ENCODE measurements at regions not wholly inside any gene's neighbourhood (a gene's known extent, or its start where the extent isn't known, plus 50 kb on each side); places are given as distances from the start of the nearest gene placed in this dataset.

- intact Hi-C loops (cut with DNase I; ENCODE audit: low total_unique reads), result no loop called here
- Histone ChIP-seq H3K36me3 (no peaks in the 10 kb centered on the region), H3K9me3 (no peaks in the 10 kb centered on the region), H3K4me1 (no peaks in the 10 kb centered on the region), H3K4me3 (no peak overlapping the region), H3K27me3 (no peaks in the 10 kb centered on the region), H3K27ac (no peak overlapping the region)
- TF ChIP-seq, protein P1, sequence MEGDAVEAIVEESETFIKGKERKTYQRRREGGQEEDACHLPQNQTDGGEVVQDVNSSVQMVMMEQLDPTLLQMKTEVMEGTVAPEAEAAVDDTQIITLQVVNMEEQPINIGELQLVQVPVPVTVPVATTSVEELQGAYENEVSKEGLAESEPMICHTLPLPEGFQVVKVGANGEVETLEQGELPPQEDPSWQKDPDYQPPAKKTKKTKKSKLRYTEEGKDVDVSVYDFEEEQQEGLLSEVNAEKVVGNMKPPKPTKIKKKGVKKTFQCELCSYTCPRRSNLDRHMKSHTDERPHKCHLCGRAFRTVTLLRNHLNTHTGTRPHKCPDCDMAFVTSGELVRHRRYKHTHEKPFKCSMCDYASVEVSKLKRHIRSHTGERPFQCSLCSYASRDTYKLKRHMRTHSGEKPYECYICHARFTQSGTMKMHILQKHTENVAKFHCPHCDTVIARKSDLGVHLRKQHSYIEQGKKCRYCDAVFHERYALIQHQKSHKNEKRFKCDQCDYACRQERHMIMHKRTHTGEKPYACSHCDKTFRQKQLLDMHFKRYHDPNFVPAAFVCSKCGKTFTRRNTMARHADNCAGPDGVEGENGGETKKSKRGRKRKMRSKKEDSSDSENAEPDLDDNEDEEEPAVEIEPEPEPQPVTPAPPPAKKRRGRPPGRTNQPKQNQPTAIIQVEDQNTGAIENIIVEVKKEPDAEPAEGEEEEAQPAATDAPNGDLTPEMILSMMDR (IDR thresholded peaks at IDR 0.05), result no peak
- DNase-seq, result no peak
Measured at GRCh38 chr2:198544461-198544860, 740.1 kb downstream of the PLCL1 start.

DNA sequence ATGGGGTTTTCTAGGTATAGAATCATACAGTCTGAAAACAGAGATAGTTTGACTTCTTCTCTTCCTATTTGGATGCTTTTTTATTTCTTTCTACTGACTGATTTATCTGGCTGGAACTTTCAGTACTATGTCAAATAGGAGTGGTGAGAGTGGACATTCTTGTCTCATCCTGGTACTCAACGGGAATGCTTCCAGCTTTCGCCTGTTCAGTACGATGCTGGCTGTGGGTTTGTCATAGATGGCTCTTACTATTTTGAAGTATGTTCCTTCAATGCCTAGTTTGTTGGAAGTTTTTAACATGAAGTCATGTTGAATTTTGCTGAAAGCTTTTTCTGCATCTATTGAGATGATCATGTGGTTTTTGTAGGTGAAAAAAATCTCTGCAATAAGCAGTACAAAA is 730.4 kb downstream of the PLCL1 start:
- no peak for DNase-seq
- no peaks in the 10 kb centered on the region for H3K27me3 ChIP-seq
- no peak overlapping the region for H3K27ac ChIP-seq
- no peaks in the 10 kb centered on the region for H3K4me1 ChIP-seq
- H3K4me3 ChIP-seq, result no peak overlapping the region
- TF ChIP-seq, protein P1 (IDR thresholded peaks at IDR 0.05), result no peak
- intact Hi-C loops (cut with DNase I; ENCODE audit: low total_unique reads), result no loop called here
- peaks cover 0 to 4% (median 0%) of the 10 kb centered on the region in 3 donors for H3K9me3 ChIP-seq
- H3K36me3 ChIP-seq, result no peaks in the 10 kb centered on the region

DNA sequence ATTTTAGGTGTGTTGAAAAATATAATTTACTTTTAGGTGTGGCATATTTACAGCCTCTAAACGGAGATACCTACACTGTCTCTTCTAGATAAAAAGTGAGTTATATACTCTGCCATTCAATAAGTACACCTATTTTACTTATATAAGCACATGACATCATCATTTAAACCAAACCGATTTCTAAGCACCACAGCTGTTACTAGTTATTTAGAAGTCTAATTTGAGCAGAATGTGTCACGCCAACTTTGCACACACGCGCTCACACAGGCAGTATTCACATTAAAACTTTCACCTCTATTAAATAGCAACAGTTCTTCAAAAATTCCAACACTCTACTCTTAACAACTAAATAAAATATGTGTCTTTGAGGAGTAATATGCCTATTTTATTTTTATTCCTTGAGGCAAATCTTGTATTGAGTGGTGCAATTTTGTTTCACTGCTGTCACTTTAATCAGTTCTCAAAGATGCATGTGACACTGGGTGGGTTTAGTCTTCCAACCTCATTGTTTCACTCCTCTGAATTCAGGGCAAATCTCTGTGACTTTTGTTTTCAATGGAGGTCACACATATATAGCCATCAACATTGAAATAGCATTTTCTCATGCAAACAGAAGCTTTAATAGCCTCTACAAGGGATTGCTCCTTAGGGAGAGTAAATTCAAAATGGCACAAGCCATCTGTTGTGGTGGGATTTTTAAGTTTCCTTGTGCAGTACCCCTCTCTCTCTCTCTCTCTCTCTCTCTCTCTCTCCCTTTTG is 721.0 kb downstream of the PLCL1 start:
- intact Hi-C loops (cut with DNase I; ENCODE audit: low total_unique reads), result no loop called here
- no peak for DNase-seq
- H3K9me3 ChIP-seq, result no peaks in the 10 kb centered on the region
- TF ChIP-seq, protein P1 (IDR thresholded peaks at IDR 0.05), result no peak
- H3K27me3 ChIP-seq, result no peaks in the 10 kb centered on the region
- H3K4me1 ChIP-seq, result no peaks in the 10 kb centered on the region
- H3K36me3 ChIP-seq, result no peaks in the 10 kb centered on the region
- H3K27ac ChIP-seq, result no peak overlapping the region
- no peak overlapping the region for H3K4me3 ChIP-seq

- Histone ChIP-seq H3K27ac (no peak overlapping the region), H3K4me1 (no peaks in the 10 kb centered on the region), H3K36me3 (no peaks in the 10 kb centered on the region), H3K27me3 (no peaks in the 10 kb centered on the region), H3K4me3 (no peak overlapping the region), H3K9me3 (no peaks in the 10 kb centered on the region)
- intact Hi-C loops (cut with DNase I; ENCODE audit: low total_unique reads), result no loop called here
- TF ChIP-seq, protein P1 (IDR thresholded peaks at IDR 0.05), result no peak
- no peak for DNase-seq
Measured at GRCh38 chr2:198523710-198524109, 719.3 kb downstream of the PLCL1 start.

- TF ChIP-seq, protein P1 (IDR thresholded peaks at IDR 0.05), result no peak
- no peaks in the 10 kb centered on the region for H3K27me3 ChIP-seq
- H3K27ac ChIP-seq, result no peak overlapping the region
- no peaks in the 10 kb centered on the region for H3K4me1 ChIP-seq
- no peaks in the 10 kb centered on the region for H3K9me3 ChIP-seq
- DNase-seq, result no peak
- H3K36me3 ChIP-seq, result no peaks in the 10 kb centered on the region
- intact Hi-C loops (cut with DNase I; ENCODE audit: low total_unique reads), result no loop called here
- H3K4me3 ChIP-seq, result no peak overlapping the region
Measured at GRCh38 chr2:198518935-198519334, 714.5 kb downstream of the PLCL1 start.
